ENCODE measurements at regions not wholly inside any gene's neighbourhood (a gene's known extent, or its start where the extent isn't known, plus 50 kb on each side); places are given as distances from the start of the nearest gene placed in this dataset.

DNA sequence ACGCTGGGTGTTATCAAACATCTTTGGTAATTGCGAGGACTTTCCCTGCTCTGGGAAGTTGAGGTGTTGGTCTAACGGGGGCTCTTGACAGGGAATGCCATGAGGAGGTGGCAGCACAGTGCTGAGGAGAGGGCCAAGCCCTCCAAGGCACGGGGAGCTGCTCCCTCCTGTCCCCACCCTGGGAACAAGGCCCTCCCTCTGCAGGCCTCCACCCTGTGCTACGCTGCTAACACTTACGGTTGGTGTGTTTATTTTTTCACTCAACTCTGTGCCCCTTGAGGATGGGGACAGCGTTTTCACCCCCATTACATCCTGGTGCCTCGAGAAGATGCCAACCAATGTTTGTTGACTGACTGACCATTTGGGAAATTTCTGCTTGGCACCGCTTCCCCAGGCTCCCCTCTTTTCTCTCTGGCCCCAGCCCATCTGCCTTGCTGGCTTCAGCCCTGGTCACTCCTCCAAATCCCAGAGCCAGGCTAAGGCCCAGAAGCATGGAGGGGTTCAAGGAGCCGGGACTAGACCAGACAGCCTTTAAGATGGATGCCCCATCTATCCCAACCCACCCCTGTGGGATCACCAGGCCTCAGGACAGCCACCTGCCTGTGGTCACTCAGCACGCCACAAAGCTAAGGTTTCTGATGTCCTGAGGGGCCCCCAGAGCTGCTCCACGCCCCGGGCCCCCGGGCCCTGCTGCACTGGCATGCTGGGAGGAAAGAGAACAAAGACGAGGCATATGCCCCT, 125.7 kb downstream of the BARX1 start:
- no peak for DNase-seq (ENCODE audit: low read depth in 4 of 4, low spot score in 3 of 4)

DNA sequence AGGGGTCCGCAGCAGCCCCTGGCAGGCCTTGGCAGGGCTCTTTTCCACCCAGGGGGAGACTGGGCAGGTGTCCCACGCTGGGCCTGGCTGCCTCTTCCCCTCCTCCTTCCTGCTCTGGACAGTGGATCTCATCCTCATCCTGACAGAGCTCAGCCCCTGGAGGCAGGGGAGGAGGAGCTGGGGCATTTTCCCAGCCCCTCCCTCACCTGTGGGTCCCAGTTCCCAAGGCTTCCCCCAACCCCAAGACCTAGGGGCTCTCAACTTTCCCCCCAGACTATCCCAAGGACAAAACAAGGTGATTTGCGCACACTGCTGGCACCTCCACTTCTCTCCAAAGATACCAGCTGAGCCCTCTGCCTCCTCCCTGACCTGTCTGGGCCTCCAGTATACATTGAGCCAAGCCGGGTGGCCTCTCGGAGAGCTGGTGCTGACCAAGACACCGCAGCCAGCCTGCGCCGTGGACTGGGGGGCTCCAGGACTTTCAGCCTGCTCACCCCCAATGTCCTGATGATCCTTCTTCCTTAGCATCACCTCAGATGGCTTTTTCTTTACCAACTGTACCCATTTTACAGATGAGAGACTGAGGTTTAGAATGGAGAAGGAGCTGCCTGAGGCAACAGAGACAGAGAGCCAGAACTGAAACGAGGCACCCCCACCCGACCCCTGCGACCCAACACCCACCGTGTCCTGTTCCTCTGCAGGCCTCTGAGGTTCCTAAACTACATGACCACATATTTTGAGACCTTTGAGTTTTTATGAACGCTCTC, 126.6 kb downstream of the BARX1 start:
- no peak for DNase-seq (ENCODE audit: low read depth in 4 of 4, low spot score in 3 of 4)

DNA sequence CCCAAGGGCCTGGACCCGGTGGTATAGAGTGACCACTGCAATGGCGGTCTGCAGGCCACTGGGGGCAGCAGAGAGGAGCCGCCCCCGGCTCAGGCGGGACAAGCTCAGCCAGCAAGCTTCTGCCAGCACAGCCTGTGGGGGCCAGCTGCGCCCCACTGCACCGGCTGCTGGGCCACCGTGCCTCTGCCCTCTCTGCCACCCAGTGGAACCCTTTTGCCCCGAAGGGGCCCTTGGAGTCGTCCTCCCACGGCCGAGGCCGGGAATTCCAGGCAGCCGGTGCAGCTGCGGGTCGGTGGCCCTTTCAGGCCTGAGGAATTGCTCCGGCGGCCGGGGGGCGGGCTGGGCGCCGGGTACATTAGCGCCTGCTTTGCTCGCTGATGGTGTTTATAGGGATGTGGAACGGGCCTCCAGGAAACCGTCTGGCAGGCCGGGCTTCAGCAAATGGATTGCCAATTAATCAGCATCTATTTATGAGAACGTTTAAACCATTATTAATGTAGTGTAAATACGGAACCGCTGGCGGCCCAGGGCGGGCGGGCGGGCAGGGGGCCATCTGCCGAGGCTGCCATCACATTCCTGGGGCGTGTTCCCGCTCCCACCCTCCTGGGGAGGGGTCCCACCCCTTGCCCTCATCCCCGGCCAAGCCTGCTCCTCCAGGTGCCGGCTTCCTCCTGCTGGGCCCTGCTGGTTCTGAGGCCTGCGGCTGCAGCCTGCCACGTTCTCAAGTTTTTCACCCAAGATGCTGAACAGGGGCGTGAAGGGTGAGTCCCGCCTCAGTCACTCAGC, 127.4 kb downstream of the BARX1 start:
- DNase-seq (ENCODE audit: low read depth in 4 of 4, low spot score in 3 of 4), result peak in 3 of 4 donors; percentile 35 to 44 (median 41)

DNA sequence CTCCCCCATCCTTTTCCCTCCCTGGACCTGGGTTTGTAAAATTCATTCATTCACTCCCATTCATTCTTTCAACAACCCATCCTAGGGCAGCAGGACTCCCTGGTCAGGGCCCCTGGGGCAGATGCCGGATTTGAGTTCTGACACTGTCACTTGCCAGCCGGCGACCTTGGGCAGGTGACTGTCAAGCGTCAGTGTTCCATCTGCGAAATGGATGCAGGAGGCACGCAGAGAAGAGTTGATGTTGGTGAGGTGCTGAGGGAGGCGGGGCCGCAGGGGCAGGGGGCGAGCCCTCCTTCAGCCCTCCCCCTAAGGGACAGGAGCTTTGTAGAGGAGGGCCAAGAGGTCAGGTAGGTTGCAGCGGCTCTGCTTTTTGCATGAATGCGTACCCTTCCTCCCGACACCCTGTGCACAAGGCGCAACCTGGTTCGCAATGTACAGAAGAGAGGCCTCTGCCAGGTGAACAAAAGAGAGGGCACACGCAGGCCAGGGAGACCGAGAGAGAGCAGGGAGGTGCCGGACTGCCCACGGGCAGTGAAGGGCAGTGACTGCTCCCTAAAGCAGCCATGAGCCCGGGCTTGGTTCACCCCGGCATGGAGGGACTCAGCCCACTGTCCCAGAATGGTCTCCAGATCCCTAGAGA, 128.1 kb downstream of the BARX1 start:
- DNase-seq (ENCODE audit: low read depth in 4 of 4, low spot score in 3 of 4), result no peak

DNA sequence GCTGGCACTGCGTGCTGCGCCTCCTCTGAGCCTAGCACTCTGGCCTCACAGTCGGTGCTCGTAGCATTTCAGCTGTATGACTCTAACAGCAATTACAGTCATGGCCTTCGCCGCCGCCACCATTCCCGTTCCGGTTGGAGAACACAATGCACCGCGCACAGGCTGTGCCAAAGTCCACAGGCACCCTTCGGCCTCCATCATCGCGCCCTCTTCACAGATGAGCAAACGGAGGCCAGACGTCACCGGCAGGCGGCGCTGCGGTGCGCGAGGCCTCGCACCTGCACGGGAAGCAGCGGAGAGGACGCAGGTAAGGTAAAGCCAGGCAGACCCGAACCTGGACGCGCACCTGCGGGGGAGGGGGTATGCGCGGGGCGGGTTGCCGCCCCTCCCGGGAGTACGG, 128.9 kb downstream of the BARX1 start:
- no peak for DNase-seq (ENCODE audit: low read depth in 4 of 4, low spot score in 3 of 4)

DNA sequence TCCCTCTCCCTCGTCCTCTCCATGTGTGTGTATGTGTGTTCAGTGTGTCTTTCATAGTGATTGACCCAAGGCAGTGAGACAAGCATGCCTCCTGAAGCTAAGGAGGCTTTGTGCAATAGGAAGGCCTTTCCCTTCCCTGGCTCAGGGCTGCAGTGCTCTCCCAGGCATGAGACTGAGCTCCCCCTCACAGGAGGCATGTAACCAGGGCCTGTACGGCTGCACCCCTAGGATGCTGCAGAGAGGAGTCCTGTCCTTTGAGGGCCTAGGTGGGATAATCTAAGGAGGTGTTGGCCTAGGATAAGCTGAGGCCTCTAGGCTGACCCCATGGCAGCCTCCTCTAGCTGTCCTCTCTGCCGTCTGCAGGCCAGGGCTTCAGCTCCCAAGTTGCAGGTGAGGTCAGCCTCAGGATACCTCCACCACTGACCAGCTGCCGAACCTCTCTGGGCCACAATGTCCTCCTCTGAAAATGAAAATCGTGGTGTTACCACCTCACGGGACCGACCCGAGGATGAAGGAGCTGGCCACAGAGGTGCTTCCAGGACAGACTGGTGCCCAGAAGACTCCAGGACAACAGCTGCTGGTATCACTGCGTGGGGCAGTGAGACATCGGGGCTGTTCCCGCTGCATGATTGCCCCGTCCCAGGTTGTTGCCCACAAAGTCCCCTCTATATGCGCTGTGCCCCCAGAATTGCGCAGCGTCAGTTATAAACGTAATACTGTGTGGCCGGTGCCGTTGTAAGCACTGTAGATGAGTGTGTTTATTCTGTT, 129.6 kb downstream of the BARX1 start:
- DNase-seq (ENCODE audit: low read depth in 4 of 4, low spot score in 3 of 4), result no peak

DNA sequence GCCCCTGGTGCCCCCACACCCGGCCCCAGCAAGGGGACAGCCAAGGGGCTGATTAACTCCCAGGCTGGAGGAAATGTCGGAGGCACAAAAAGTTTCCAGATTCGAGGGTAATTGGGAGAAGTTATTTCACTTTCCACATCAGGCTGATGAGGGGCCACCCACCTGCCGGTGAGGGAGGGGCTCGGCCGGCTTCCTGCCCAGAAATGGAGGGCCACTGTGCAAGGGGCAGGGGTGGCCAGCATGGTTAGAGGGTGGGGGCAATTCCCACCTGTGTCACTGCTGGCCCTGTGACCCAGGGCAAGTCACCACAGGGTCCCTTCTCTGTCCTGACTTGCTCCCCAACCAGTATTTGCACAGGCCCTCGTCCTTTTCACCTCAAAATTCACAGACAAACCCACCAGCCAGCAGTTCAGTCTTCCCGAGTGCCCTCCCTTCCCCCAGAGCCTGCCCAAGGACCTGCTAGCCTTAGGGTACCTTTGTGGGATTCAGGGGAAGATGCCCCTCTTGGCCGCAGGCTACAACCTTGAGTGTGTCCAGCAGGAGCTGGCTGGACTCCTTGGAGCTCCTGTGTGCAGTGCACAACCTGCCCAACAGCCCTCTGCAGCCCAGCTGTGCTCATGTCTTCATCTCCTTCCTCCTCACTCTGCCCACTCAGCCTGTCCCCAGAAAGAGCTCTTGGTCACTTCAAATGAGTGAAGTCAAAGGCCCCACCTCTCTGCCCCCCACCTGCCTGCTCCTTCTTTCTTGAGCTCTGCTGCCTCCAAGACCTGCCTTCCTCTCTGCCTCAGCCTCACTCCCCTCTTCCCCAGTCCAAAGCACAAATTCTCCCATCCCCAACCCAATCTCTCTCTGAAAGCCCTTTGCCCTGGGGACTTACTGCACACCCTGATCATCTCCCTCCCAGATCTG, 130.5 kb downstream of the BARX1 start:
- DNase-seq (ENCODE audit: low read depth in 4 of 4, low spot score in 3 of 4), result no peak

DNA sequence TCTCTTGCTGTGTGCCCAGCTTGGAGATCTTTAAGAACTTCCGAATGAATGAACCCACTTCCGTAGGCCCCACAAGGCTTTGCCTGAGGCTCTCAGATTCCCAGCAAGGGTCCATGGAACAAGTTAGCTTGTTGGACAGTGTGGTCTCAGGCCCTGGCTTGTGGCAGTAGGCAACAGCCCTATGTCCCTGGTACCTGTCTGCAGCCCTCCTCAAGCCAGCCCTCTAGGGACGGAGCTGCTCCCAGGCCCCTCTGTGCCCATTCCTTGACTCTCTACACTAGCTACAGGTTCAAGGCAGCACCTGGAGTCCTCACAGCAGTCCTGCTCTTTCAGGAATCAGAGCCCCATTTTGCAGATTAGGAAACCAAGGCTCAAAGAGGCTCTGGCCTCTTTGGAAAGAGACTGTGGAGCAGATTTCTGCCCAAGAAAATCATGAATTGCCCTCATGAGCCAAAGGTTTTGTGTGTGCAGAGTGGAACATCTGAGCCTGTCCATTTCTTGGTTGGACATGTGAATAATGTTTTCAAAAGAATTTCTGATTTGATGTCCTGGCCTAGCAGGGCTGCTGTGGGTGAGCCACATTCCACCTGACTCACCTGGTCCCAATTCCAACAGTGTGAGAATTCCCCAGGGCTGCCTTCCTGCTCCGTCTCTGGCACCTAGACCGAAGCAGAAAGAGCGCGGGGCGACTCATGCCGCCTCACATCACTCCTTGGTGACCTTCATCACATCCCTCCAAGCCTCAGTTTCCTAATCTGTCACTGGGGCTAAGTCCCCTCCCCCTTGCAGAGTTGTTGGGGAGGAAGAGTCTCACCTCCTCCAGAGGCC, 131.7 kb downstream of the BARX1 start:
- no peak for DNase-seq (ENCODE audit: low read depth in 4 of 4, low spot score in 3 of 4)

DNA sequence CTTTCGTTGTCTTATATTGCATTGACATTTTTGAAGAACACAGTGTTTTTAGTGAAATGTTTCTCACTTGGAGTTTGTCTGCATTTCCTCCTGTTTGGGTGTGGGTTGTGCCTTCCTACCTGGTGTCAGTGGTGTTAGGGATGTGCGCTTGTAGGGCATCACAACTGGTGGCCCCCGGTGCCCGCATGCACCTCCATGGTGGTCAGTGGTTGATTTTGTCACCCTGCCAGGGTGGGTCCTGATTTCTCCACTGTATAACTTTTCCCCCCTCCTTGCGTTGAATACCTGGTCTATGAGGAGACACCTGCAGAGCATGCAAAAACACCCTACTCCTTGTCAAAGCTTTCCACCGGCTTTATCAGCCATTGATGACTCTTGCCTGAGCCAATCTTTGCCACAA, 132.9 kb downstream of the BARX1 start:
- DNase-seq (ENCODE audit: low read depth in 4 of 4, low spot score in 3 of 4), result no peak

DNA sequence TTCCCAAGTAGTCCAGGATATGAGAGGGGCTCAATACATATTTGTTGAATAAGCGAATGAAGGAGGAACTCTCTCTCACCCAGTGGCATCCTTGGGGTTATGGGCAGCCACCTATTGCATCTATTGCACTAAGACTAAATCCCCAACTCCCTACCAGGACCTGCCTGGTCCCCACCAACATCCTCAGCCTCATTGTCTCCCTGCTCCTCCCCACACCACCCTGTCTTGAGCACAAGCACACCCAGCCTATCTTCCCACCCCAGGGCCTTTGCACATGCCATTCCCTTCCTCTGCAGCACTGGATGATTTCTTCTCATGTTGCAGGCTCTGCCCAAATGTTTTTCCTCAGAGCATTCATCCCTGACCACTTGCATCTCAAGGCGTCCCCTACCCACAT, 133.8 kb downstream of the BARX1 start:
- no peak for DNase-seq (ENCODE audit: low read depth in 4 of 4, low spot score in 3 of 4)

DNA sequence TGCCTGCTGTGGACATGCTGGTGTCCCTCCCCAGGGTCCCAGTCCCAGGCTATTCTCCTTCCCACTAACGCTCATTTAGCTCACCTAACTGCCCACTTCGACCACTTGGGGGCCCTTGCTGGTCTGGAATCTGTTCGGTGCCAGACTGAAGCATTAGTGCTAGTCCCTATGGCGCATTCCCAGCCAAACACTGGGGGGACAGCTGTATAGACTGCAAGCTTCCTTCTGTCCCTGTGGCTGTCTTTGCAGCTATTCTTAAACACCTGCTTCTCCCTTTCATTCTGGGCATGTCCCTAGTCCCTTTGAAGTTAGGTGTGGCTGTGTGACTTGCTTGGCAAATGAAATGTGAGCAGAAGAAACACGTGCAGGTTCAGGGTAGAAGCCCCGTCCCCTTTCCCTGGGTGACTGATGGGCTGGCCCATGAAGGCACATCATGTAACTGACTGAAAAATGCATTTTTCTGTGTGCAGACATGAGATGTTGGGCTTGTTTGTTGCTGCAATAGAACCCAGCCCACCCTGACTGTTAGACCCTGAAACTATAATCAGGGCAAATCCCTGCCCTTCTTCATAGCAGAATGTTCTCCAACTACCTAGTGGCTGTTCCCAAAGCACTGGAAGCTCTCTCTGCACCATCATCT, 134.4 kb downstream of the BARX1 start:
- no peak for DNase-seq (ENCODE audit: low read depth in 4 of 4, low spot score in 3 of 4)

DNA sequence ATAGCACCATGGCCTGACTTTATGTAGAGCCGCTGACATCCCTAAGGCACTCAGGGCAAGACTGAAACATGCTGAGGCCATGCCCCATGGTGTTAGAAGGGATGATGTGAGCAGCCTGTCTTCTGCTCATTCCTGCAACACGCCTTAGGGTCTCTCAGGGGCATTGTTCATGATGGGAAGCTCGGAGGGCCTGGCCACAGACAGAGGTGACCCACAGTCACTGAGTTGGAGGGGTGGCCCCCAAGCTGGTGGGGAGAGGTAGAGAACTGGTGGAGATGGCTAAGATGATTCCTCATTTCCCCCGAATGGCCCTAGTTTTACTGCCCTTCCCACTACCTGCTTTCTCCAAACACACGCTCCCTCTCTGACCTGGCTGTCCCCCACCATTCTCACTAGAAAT, 135.2 kb downstream of the BARX1 start:
- DNase-seq (ENCODE audit: low read depth in 4 of 4, low spot score in 3 of 4), result no peak

DNA sequence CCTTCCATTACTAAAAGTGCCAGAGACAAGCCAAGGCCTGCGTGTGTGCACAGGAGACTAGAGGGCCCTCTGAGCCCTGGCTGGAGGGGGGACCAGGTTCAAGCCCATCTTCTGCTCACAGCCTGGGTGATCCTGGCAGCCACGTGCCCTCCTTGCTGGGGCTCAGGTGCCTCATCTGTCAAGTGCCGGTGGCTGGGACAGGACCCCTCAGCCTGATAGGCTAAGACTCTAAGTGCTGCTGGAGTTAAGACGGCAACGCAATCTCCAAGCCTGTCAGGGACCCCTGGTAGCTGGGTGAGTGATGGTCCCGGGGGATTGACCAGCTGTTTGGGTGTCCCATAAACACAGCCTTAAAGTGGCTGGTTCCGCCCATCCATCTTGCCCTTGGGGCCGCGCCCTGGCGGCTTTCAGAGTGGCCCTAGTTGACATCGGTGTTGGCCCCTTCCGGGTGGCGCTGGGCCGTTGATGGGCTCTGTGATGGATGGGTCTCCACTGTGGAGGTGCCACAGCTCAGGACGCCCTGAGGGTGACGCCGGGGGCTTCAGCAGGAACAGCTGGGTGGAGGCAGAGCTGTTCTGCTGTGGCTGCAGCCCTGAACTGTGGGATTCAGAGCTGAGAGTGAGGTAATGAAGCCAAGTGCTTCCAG, 136.2 kb downstream of the BARX1 start:
- DNase-seq (ENCODE audit: low read depth in 4 of 4, low spot score in 3 of 4), result no peak

DNA sequence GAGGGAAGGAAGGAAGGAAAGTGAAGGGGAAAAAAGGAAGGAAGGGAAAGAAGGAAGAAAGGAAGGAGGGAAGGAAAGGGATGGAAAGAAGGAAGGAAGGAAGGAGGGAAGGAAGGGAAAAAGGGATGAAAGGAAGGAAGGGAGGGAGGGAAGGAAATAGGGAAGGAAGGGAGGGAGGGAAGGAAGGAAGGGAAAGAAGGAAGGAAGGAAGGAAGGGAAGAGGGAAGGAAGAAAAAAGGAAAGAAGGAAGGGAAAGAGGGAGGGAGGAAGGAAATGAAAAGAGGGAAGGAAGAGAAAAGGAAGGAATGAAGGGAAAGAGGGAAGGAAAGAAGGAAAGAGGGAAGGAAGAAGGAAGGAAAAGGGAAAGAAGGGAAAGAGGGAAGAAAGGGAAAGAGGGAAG, 136.9 kb downstream of the BARX1 start:
- no peak for DNase-seq (ENCODE audit: low read depth in 4 of 4, low spot score in 3 of 4)

DNA sequence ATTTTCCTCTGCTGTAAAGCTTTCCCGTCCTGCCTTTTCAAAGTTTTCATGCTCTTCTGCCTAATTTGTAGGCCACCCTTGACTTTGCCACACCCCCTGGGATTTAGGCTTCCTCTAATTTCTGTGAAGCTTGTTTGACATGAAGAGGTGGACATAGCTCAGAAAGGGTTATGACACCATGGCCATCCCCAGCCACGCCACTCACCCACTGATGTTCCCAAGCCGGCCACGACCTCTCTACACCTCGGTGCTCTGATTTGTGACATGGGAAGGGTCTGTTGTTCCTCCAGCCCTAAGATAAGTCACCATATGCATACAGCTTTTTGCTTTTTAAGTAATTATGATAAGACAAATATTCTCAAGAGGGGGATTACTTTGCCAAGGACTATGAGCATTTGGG, 139.5 kb downstream of the BARX1 start:
- DNase-seq (ENCODE audit: low read depth in 4 of 4, low spot score in 3 of 4), result no peak

DNA sequence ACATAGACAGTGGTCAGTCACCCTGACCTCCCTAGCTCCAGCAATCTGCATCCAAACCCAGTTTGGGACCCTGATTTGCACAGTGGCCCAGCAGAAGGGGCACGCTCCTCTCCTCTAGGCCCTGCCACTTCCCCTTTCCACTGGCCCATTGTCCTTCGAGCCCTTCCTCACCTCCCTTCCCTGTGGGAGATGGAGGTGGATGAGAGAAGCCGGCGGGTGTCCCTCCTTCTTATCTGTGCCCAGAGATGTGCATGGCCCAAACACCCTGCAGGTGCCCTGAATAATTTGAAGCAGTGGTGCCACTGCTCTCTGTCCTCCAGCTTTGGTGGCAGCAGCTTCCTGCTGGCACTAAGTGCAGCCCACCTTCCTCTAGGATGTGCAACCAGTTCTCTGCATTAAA, 140.0 kb downstream of the BARX1 start:
- no peak for DNase-seq (ENCODE audit: low read depth in 4 of 4, low spot score in 3 of 4)
